ENCODE measurements at regions not wholly inside any gene's neighbourhood (a gene's known extent, or its start where the extent isn't known, plus 50 kb on each side); places are given as distances from the start of the nearest gene placed in this dataset.
"Not testable (repeated sequence)": the region's sequence is repeated elsewhere in the genome, so short reads cannot be mapped to it uniquely, and the experiment has no call there.

GRCh38 chr15:20106026-20106425, 435.6 kb downstream of the GOLGA6L6 start:
- no peak for TF ChIP-seq CTCF (IDR thresholded peaks at IDR 0.05; ENCODE audit: insufficient read depth, missing control alignments)
- no peak for FAIRE-seq
- no peak for DNase-seq (ENCODE audit: insufficient read length, low spot score)

GRCh38 chr15:20105011-20105990, 436.3 kb downstream of the GOLGA6L6 start:
- not testable (repeated sequence) for FAIRE-seq; DNase-seq (ENCODE audit: insufficient read length, low spot score)

GRCh38 chr15:20104551-20104950, 437.0 kb downstream of the GOLGA6L6 start:
- not testable (repeated sequence) for DNase-seq (ENCODE audit: insufficient read length, low spot score); FAIRE-seq

GRCh38 chr15:20102862-20103261, 438.7 kb downstream of the GOLGA6L6 start:
- not testable (repeated sequence) for DNase-seq (ENCODE audit: insufficient read length, low spot score); FAIRE-seq

GRCh38 chr15:20102209-20102608, 439.4 kb downstream of the GOLGA6L6 start:
- DNase-seq (ENCODE audit: insufficient read length, low spot score); FAIRE-seq: not testable (repeated sequence)

DNA sequence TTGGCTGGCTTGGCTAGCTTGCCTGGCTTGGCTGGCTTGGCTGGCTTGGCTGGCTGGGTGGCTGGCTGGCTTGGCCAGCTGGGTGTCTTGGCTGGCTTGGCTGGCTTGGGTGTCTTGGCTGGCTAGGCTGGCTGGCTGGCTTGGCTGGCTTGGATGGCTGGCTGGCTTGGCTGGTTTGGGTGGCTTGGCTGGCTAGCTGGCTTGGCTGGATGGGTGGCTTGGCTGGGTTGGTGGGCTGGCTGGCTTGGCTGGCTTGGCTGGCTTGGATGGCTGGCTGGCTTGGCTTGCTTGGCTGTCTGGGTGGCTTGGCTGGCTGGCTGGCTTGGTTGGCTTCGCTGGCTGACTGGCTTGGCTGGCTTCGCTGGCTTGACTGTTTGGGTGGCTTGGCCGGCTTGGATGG, 440.3 kb downstream of the GOLGA6L6 start:
- not testable (repeated sequence) for FAIRE-seq; DNase-seq (ENCODE audit: insufficient read length, low spot score)

- not testable (repeated sequence) for FAIRE-seq; DNase-seq (ENCODE audit: insufficient read length, low spot score)
Measured at GRCh38 chr15:20100604-20101270, 440.9 kb downstream of the GOLGA6L6 start.

DNA sequence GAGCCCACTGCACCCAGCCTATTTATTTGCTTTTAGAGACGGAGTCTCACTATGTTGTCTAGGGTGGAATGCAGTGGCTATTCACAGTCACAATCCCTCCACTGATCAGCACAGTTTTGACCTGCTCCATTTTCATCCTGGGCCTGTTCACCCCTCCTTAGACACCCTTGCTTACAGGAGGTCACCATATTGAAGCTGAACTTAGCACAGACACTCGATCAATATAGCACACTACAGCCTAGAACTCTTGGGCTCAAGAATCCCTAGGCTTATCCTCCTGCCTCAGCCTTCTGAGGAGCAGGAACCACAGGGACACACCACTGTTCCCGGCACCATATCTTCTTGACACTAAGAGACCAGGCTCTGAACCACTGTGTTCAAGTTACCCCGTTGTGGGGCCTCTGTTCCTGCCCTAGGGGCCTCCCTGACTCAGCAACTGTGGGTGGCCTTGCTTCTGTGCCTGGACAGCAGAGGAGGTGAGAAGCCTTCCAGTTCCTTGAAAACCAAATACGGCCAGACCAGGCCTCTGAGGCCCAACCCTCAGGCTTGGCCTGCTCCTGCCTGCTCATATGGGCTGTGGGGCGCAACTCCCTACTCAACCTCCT, 445.8 kb downstream of the GOLGA6L6 start:
- DNase-seq (ENCODE audit: insufficient read length, low spot score); FAIRE-seq: not testable (repeated sequence)

DNA sequence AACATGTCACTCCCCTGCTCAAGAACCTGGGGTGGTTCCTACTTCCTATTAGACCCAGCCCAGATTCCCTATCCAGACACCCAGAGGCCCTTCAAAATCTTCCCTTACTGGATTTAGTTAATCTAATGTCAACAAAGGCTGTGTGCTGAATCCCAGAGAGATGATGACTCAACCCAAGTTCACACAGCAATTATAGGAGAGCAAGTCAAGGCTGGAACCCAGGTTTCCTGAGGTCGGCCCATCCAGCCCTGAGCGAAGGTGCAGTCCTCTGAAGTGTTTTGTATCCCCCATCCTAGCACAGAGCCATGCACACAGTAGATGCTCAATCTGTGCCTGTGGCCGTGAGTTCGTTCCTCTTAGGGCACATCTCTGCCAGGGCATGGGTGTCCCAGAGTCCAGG, 452.1 kb downstream of the GOLGA6L6 start:
- not testable (repeated sequence) for FAIRE-seq; DNase-seq (ENCODE audit: insufficient read length, low spot score)

DNA sequence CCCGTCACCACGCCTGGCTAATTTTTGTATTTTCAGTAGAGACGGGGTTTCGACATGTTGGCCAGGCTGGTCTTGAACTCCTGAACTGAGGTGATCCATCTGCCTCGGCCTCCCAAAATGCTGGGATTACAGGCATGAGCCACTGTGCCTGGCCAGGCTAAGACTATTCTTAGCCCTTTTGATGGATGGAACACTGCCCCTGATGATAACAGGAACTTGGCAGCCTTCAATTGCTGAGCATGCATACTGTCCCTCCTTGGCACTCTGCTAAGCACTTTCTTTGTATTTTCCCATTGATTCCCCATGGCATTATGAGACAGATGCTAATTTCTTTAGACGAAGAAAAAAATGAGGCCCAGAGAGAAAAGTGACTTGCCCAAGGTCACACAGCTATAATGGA, 457.6 kb downstream of the GOLGA6L6 start:
- not testable (repeated sequence) for DNase-seq (ENCODE audit: insufficient read length, low spot score); FAIRE-seq

DNA sequence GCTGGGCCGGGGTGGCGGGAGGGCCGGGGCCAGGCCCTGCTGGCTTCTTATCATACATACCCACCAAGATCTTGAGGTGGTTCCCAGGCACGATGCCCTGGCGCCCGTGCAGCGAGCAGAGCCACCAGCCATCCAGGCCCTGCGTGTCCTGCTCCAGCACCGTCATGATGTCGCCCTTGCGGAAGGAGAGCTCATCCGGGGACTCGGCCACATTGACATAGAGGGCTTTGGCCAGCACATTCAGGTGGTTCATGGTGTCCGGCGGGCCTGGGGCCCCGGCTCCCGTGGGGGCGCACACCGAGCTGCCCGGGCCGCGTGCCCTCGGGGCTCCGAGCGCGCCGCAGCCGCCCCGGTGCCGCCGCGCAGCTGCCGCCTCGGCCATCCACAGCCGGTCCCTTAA, 467.5 kb downstream of the GOLGA6L6 start:
- DNase-seq (ENCODE audit: insufficient read length, low spot score); FAIRE-seq: not testable (repeated sequence)

GRCh38 chr15:20069043-20069442, 472.6 kb downstream of the GOLGA6L6 start:
- DNase-seq (ENCODE audit: insufficient read length, low spot score); FAIRE-seq: not testable (repeated sequence)

DNA sequence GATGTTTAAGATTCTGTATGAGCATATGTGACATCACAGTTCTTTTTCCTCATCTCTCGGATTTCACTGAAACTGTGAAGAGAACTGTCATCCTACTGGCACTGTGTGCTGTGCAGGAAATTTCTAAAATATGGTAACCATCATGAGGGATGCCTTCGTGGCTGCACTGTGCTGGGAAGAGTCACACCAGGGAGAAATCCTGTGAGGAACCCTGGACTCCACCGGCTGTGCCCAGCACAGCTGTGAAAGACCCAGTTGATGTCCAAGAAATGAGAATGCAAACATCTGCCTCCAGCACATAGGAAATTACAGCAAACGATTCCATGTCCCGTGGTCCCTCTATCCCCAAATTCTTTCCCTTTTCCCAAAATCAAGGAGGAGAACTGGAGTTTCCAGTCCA, 475.4 kb downstream of the GOLGA6L6 start:
- not testable (repeated sequence) for DNase-seq (ENCODE audit: insufficient read length, low spot score); FAIRE-seq

DNA sequence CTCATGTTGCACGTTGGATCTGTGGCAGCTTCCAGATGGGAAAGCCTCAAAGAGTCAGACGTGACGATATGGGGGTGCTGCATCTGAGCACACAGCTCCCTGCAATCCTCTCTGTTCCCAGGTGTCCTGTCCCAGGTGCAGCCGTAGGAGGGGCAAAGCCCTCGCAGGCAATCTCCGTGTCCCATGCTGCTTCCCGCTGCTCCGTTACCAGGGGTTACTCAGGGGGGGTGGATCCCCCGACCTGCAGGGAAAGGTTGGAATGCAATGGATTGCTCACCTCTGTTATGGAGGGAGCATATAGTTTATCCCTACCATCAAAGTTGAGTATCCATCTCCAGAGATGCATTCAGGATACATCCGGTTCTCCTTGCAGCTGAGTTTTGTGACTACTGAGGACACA, 476.1 kb downstream of the GOLGA6L6 start:
- DNase-seq (ENCODE audit: insufficient read length, low spot score); FAIRE-seq: not testable (repeated sequence)

GRCh38 chr15:20063167-20063566, 478.4 kb downstream of the GOLGA6L6 start:
- DNase-seq (ENCODE audit: insufficient read length, low spot score); FAIRE-seq: not testable (repeated sequence)

DNA sequence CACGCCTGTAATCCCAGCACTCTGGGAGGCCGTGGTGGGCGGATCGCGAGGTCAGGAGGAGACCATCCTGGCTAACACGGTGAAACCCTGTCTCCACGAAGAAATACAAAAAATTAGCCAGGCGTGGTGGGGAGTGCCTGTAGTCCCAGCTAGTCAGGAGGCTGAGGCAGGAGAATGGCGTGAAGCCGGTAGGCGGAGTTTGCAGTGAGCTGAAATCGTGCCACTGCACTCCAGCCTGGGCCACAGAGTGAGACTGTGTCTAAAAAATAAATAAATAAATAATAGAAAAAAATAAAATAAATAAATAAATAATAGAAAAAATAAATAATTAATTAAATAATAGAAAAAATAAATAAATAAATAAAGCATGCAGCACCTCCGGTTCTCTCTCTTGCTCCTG, 480.8 kb downstream of the GOLGA6L6 start:
- not testable (repeated sequence) for FAIRE-seq

DNA sequence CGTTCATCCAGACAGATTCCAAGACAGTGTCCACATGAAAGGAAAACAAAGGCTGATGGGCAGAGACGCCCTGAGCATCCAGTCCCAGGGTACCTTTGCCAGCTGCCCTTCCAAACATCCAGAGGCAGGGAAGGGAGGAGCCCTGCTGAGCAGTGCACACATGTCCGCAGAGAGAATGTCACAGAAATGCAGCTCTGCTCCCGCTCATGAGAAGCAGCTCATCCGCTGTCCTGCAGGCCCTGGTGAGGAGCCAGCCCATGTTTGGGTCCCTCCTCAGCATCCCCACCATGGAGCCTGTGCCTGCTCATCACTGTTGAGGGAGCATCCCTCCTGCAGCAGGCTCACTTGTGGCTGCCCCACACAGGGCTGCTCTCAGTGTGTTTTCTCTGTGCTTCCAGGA, 484.7 kb downstream of the GOLGA6L6 start:
- FAIRE-seq; DNase-seq (ENCODE audit: insufficient read length, low spot score): not testable (repeated sequence)

More for the DNA sequence above, 480.8 kb downstream of the GOLGA6L6 start:
- not testable (repeated sequence) for DNase-seq (ENCODE audit: insufficient read length, low spot score)

DNA sequence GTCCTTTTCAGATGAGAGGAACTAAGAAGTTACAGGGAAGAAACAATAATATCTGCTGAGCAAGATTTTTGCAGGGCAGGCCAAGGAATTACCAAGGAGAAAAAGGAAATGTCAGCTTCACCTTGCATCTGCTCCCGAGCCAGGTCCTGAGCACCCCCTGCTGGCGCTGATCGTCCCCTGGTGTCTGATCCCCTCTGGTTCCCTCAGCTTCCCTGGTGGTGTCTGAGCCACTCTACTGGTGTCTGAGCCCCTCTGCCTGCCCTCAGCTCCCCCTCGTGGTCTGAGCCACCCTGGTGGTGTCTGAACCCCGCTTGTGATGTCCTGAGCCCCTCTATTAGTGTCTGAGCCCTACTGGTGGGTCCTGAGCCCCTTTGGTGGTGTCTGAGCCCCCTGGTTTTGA, 485.7 kb downstream of the GOLGA6L6 start:
- FAIRE-seq; DNase-seq (ENCODE audit: insufficient read length, low spot score): not testable (repeated sequence)

GRCh38 chr15:20048189-20048588, 493.4 kb downstream of the GOLGA6L6 start:
- FAIRE-seq; DNase-seq (ENCODE audit: insufficient read length, low spot score): not testable (repeated sequence)
